SJSA1 (cell line): ENCODE measurements at regions not wholly inside any gene's neighbourhood (a gene's known extent, or its start where the extent isn't known, plus 50 kb on each side); places are given as distances from the start of the nearest gene placed in this dataset.
"Not testable (repeated sequence)": the region's sequence is repeated elsewhere in the genome, so short reads cannot be mapped to it uniquely, and the experiment has no call there.

ENCODE experiments used
- DNase-seq, 2 experiments: peaks; one replicate each; pipeline ENCODE4 v3.0.0-alpha.2; 2015 to 2020; ENCODE audit warnings: low spot score in 2 of 2, low read depth in 1 of 2
- H3K27ac ChIP-seq: fragments of 250-450 bp; sonication (Bioruptor Pico); 2 replicates; pipeline ENCODE4 v1.5.1; 2020; ENCODE audit warnings: mild to moderate bottlenecking, moderate library complexity
- H3K27me3 ChIP-seq: fragments of 250-450 bp; sonication (Bioruptor Pico); replicated peaks from 2 replicates; pipeline ENCODE4 v1.5.1; 2020; ENCODE audit warnings: mild to moderate bottlenecking, moderate library complexity
- H3K36me3 ChIP-seq: fragments of 250-450 bp; sonication (Bioruptor Pico); 2 replicates; pipeline ENCODE4 v1.5.1; 2020; ENCODE audit warnings: mild to moderate bottlenecking
- H3K4me1 ChIP-seq: fragments of 250-450 bp; sonication (Bioruptor Pico); replicated peaks from 2 replicates; pipeline ENCODE4 v1.6.1; 2021; ENCODE audit warnings: mild to moderate bottlenecking
- H3K4me3 ChIP-seq: fragments of 250-450 bp; sonication (Bioruptor Pico); 2 replicates; pipeline ENCODE4 v1.5.1; 2020; ENCODE audit warnings: mild to moderate bottlenecking
- H3K9me3 ChIP-seq: fragments of 250-450 bp; sonication (Bioruptor Pico); replicated peaks from 2 replicates; pipeline ENCODE4 v1.5.1; 2020; ENCODE audit warnings: mild to moderate bottlenecking

DNA sequence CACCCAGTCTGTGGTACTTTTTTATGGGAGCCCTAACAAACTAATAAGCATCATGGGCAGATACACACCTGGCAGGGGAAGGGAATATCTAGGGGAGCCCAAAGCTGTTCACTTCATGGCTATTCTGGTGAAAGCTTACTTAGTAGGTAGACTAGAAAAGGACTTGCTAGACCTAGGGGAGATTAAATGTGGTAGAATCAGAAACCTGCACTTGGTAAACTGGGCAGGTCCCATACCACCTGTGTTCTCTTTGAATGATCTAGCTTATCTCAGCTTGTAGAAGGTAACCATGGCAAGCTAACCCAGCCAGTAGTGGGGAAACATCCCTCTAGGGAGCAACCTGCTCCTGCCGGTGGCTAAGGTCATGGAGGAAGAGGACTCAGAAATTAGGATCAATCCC lies 113.9 kb upstream of the TMTC4 start:
- Histone ChIP-seq H3K4me3 (no peak overlapping the region), H3K4me1 (no peaks in the 10 kb centered on the region), H3K9me3 (no peaks in the 10 kb centered on the region), H3K27me3 (no peaks in the 10 kb centered on the region), H3K27ac (no peak overlapping the region), H3K36me3 (no peaks in the 10 kb centered on the region)
- DNase-seq = no peak

DNA sequence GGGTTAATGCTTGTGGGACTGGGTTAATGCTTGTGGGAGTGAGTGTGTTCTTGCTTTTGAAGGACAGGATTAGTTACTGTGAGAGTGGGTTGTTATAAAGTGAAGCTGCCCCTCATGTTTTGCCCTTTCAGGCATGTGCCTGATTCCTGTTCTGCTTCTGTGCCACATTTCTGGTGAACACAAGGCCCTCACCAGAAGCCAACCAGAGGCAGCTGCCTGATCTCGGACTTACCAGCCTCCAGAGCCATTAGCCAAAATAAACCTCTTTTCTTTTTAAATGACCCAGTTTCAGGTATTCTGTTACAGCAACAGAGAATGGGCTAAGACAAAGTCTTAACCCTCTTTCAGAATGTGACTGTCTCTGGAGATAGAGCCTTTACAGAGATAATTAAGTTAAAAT lies 113.3 kb upstream of the TMTC4 start:
- Histone ChIP-seq H3K4me3 (no peak overlapping the region), H3K9me3 (no peaks in the 10 kb centered on the region), H3K36me3 (no peaks in the 10 kb centered on the region), H3K4me1 (no peaks in the 10 kb centered on the region), H3K27ac (no peak overlapping the region), H3K27me3 (no peaks in the 10 kb centered on the region)
- no peak for DNase-seq

DNA sequence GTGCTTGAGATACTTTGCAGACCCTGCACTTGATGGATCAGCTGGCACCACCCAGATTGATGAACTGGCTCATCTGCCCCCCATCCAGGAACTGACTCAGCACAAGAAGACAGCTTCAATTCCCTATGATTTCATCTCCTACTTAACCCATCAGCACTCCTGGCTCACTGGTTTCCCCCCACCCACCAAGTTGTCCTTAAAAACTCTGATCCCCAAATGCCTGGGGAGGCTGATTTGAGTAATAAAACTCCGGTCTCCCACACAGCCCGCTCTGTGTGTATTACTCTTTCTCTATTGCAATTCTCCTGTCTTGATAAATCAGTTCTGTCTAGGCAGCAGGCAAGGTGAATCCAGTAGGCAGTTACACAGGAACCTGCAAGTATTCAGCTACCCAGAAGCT lies 102.1 kb upstream of the TMTC4 start:
- not testable (repeated sequence) for DNase-seq, H3K27ac ChIP-seq, H3K4me3 ChIP-seq, H3K27me3 ChIP-seq, H3K9me3 ChIP-seq, H3K4me1 ChIP-seq, H3K36me3 ChIP-seq

DNA sequence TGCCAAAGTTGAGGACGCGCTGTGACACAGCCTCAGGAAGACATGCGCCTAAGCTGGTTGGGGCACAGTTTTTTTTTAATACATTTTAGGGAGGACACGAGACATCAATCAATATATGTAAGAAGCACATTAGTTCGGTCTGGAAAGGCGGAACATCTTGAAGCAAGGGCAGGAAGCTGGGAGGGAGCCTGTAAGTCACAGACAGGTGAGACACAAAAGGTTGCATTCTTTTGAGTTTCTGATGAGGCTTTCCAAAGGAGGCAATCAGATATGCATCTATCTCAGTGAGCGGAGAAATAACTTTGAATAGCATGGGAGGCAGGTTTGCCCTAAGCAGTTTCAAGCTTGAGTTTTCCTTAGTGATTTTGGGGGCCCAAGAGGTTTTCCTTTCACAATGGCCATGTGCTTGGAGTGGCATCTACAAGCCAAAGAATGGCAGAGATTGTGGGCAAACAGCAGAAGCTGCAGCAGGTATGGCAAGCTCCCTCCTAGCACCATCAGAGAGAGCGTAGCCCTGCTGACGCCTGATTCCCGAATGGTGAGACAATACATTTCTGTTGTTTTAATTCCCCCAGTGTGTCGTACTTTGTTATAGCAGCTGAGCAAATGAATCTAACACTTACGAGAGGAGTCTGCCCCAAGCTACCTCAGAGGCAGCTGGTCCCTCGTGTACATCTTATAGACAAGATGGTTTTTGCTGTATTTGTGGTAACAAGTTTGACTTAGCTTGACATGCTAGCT lies 99.5 kb upstream of the TMTC4 start:
- Histone ChIP-seq H3K27ac (no peak overlapping the region), H3K9me3 (no peaks in the 10 kb centered on the region), H3K4me1 (no peaks in the 10 kb centered on the region), H3K27me3 (no peaks in the 10 kb centered on the region), H3K4me3 (no peak overlapping the region), H3K36me3 (no peaks in the 10 kb centered on the region)
- DNase-seq = no peak

DNA sequence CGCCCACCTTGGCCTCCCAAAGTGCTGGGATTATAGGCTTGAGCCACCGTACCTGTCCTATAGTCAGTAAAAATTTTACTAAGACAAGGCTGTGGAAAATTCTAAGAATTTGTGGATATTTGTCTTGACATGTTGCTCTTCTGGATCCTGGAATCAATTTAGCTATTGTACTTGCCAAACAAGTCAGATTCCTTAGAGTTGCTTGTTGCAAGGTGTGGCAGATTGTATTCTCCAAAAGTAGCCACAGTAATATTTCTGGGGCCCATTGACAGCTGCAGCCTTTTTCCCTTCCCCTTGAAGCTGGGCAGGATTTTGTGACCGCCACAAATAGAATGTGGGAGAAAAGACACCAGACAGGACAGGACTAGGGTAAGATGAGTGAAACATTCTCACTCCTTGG lies 98.8 kb upstream of the TMTC4 start:
- no peak for DNase-seq
- H3K4me1 ChIP-seq = no peaks in the 10 kb centered on the region
- no peaks in the 10 kb centered on the region for H3K9me3 ChIP-seq
- H3K27me3 ChIP-seq = no peaks in the 10 kb centered on the region
- no peaks in the 10 kb centered on the region for H3K36me3 ChIP-seq
- no peak overlapping the region for H3K27ac ChIP-seq
- no peak overlapping the region for H3K4me3 ChIP-seq

DNA sequence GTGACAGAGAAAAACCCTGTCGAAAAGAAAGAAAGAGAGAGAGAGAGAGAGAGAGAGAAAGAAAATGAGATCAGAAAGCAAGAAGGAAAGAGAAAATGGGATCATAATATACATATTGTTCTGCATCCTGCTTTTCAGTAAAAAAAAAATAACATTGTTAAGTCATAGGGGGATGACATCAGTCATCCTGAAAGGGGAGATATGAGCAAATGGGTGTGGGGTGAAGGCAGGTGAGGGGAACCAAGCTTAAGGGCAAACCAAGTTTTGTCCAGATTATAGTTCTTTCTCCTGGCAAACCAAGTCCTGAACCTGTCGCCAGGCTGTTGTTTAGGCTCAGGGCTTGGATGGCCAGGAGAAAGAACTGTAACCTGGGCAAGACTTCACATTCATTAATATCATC lies 92.6 kb upstream of the TMTC4 start:
- no peak for DNase-seq
- H3K27me3 ChIP-seq = no peaks in the 10 kb centered on the region
- no peaks in the 10 kb centered on the region for H3K36me3 ChIP-seq
- no peak overlapping the region for H3K4me3 ChIP-seq
- no peaks in the 10 kb centered on the region for H3K9me3 ChIP-seq
- H3K4me1 ChIP-seq = no peaks in the 10 kb centered on the region
- H3K27ac ChIP-seq = no peak overlapping the region

DNA sequence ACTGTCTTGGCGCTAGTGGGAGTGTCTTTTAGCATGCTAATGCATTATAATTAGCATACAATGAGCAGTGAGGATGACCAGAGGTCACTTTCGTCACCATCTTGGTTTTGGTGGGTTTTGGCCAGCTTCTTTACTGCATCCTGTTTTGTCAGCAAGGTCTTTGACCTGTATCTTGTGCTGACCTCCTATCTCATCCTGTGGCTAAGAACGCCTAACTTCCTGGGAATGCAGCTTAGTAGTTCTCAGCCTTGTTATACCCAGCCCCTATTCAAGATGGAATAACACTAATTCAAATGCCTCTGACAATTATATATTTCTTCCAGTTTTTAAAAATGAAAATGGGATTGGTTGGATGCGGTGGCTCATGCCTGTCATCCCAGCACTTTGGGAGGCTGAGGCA lies 92.0 kb upstream of the TMTC4 start:
- H3K36me3 ChIP-seq, H3K4me1 ChIP-seq, DNase-seq, H3K4me3 ChIP-seq, H3K27me3 ChIP-seq, H3K27ac ChIP-seq, H3K9me3 ChIP-seq: not testable (repeated sequence)

DNA sequence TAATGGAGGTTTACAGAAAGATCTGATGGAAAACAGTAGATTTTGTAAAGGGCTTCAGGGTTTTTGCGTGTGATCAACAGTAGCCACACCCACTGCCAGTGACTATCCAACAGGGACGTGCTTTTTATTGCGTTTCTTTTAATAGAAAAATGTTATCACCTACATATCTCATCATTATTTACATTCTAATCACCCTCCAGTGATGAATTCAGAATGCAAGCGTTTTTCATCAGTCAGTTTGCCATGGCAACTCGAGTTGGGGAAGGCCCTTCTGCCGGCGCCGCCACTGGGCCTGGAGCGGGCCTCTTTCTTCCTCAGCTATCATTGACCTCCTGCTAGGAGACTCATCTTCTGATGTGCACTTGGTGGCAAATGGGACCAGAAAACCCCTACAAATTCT lies 90.3 kb upstream of the TMTC4 start:
- no peak overlapping the region for H3K4me3 ChIP-seq
- no peaks in the 10 kb centered on the region for H3K9me3 ChIP-seq
- H3K36me3 ChIP-seq = no peaks in the 10 kb centered on the region
- no peak overlapping the region for H3K27ac ChIP-seq
- DNase-seq = no peak
- H3K4me1 ChIP-seq = no peaks in the 10 kb centered on the region
- H3K27me3 ChIP-seq = no peaks in the 10 kb centered on the region

DNA sequence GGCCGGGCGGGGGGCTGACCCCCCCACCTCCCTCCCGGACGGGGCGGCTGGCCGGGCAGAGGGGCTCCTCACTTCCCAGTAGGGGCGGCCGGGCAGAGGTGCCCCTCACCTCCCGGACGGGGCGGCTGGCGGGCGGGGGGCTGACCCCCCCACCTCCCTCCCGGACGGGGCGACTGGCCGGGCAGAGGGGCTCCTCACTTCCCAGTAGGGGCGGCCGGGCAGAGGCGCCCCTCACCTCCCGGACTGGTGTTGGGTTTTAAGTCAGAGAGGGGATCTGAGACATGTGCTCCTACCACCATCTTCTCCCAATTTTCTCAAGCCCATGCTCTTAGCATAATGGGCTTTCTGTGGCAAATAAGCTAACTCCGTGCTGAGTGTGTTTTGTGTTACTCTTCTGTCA lies 87.5 kb upstream of the TMTC4 start:
- H3K4me1 ChIP-seq, H3K4me3 ChIP-seq, H3K9me3 ChIP-seq, H3K27ac ChIP-seq, DNase-seq, H3K27me3 ChIP-seq, H3K36me3 ChIP-seq: not testable (repeated sequence)

DNA sequence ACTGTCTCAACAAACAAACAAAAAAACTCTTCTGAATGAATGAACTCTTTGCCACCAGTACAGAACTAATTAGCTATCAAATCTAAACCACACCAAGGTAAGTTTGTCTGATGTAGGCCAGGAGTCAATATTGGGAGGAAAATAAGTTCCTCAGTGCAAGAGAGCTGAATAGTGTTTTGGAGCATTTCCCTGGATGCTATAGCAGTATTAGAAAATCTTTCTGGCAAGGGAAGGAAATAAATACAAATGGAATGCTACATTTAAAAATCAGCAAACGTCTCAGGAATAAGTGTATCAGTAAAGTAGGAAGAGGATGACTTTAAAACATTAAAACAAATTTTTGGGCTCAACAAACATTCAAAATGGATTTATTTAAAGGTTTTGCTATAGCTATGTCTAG lies 81.3 kb upstream of the TMTC4 start:
- Histone ChIP-seq H3K9me3 (no peaks in the 10 kb centered on the region), H3K27me3 (no peaks in the 10 kb centered on the region), H3K4me1 (no peaks in the 10 kb centered on the region), H3K4me3 (no peak overlapping the region), H3K27ac (no peak overlapping the region), H3K36me3 (no peaks in the 10 kb centered on the region)
- DNase-seq = no peak

DNA sequence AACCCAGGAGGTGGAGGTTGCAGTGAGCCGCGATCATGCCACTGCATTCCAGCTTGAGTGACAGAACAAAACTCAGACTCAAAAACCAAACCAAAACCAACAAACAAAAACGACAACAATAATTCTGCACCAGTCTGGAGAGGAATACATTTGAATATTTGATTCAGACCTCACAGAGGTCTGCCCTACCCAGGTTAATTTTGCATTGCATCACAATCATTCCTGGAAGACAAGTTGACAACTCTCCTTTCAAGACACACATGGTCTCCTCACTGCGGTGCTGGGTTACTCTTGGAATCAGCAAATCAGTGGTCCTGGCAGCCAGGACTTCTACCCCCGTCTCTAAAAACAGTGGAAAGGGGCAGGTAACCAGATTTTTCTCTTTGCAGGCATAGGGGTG lies 79.9 kb upstream of the TMTC4 start:
- Histone ChIP-seq H3K27ac (no peak overlapping the region), H3K4me3 (no peak overlapping the region), H3K27me3 (no peaks in the 10 kb centered on the region), H3K9me3 (no peaks in the 10 kb centered on the region), H3K36me3 (no peaks in the 10 kb centered on the region), H3K4me1 (no peaks in the 10 kb centered on the region)
- no peak for DNase-seq

DNA sequence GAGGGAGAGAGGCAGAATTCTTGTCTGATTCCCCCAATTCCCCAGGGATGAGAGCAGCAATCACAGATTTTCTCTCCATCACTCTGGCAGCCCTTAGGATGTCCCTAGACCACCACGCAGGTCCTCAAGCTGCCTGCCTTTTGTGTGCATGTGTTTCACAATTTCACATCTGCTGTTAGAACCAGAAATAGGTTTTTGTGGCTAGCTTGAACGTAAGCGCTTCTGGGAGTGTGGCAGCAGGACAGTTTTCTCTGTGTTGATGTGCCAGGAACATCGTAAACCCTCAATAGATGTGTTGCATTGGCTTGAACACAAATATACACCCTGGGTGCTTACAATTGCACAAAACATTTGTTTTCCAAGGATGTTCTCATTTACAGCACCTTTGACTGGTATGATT lies 78.8 kb upstream of the TMTC4 start:
- Histone ChIP-seq H3K27ac (no peak overlapping the region), H3K4me1 (no peaks in the 10 kb centered on the region), H3K4me3 (no peak overlapping the region), H3K27me3 (no peaks in the 10 kb centered on the region), H3K36me3 (no peaks in the 10 kb centered on the region), H3K9me3 (no peaks in the 10 kb centered on the region)
- DNase-seq = no peak

DNA sequence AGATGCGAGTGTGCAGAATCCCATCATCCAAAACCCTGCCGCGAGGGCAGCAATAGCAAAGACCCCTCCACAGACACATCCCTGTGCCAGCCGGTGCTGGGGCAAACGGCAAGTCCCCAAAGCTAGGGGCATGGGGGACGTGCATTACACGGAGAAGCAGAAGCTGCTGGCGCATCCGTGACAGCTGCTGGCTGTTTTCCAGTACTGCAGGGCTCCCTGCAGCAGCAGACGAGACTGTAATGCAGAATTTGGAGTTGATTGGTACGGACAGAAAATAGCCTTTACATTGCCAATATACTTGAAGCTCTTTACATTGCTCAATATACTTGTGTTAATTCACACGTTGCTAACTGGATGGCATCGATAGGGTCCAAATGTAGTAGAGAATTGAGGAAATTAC lies 77.2 kb upstream of the TMTC4 start:
- no peaks in the 10 kb centered on the region for H3K4me1 ChIP-seq
- no peak overlapping the region for H3K27ac ChIP-seq
- no peaks in the 10 kb centered on the region for H3K9me3 ChIP-seq
- H3K36me3 ChIP-seq = no peaks in the 10 kb centered on the region
- DNase-seq = no peak
- H3K4me3 ChIP-seq = no peak overlapping the region
- H3K27me3 ChIP-seq = no peaks in the 10 kb centered on the region

DNA sequence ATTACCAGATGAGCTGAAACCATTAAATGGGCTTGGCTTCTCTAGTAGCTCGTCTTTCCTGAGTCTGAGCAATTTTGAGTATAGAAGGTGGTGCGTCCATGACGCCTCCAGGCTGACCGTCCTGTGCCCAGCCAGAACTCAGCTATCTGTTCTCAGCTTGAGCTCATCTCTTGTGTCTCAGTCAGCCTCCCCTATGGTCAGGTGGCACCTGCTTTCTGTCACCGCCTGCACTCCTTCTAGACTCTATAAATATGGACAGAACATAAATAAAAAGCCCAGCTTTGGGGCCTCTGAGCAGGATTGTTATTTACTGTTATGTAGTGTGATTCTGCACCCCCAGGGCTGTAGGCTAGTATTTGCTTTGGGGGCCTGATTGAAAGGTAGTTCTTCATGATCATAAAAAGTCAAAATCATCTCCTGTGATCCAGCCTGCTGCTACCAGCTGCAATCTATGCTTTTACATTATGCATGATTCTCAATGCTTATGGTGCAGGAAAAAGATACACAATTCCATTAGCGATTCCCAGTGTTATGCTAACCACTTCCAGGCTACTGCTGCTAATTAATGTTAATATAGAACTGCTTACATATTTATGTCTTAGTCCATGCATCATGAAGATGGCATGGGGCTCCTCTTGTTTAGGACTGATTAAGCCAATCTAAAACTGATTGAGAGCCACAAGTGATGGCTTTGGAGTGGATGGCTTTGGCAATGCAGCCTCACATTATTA lies 72.5 kb upstream of the TMTC4 start:
- H3K4me1 ChIP-seq = no peaks in the 10 kb centered on the region
- H3K36me3 ChIP-seq = no peaks in the 10 kb centered on the region
- H3K4me3 ChIP-seq = no peak overlapping the region
- H3K9me3 ChIP-seq = no peaks in the 10 kb centered on the region
- DNase-seq = no peak
- no peak overlapping the region for H3K27ac ChIP-seq
- no peaks in the 10 kb centered on the region for H3K27me3 ChIP-seq
